ENCODE measurements at regions not wholly inside any gene's neighbourhood (a gene's known extent, or its start where the extent isn't known, plus 50 kb on each side); places are given as distances from the start of the nearest gene placed in this dataset.

DNA sequence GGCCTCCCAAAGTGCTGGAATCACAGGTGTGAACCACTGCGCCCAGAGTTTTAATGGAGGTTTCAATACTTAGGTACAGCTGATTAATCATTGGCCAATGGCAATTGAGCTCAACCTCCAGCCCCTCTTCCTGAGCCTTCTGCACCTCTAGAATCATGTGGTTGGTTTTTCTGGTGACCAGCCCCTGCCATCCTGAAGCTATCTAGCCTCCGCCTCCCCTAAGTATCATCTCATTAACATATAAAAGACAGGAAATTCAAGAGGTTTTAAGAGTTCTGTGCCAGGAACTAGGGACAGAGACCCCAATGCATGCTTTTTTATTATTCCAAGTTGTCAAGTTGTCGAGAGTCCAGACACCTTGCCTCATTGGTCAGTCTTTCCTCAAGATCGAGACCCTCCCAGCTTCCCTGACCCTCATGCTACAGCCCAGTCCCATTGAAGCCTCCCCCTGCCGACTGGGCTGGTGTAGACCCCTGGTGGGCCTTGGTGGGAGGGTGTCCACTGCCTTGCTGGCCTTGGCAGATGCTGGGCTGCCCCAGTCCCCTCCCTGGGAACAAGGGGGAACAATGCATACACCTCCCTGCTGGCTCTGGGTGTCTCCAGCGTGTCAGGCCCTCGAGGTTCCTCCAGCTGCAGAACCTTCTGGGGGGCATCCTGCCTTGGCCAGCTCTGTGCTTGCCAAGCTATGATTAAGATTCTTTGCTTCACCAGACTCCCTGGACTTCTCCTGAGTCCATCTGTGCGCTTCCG is 148.0 kb downstream of the CTTN start:
- TF ChIP-seq, protein P1, sequence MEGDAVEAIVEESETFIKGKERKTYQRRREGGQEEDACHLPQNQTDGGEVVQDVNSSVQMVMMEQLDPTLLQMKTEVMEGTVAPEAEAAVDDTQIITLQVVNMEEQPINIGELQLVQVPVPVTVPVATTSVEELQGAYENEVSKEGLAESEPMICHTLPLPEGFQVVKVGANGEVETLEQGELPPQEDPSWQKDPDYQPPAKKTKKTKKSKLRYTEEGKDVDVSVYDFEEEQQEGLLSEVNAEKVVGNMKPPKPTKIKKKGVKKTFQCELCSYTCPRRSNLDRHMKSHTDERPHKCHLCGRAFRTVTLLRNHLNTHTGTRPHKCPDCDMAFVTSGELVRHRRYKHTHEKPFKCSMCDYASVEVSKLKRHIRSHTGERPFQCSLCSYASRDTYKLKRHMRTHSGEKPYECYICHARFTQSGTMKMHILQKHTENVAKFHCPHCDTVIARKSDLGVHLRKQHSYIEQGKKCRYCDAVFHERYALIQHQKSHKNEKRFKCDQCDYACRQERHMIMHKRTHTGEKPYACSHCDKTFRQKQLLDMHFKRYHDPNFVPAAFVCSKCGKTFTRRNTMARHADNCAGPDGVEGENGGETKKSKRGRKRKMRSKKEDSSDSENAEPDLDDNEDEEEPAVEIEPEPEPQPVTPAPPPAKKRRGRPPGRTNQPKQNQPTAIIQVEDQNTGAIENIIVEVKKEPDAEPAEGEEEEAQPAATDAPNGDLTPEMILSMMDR (IDR thresholded peaks at IDR 0.05) = no peak
- no peak for TF ChIP-seq POLR2A (IDR thresholded peaks at IDR 0.05)
